Peyer's patch (tissue), 4 donors: ENCODE measurements at regions not wholly inside any gene's neighbourhood (a gene's known extent, or its start where the extent isn't known, plus 50 kb on each side); places are given as distances from the start of the nearest gene placed in this dataset.

Experiments used
- DNase-seq, 3 donors: peaks; one replicate each; pipeline ENCODE4 v3.0.0-alpha.2; 2017 to 2019
- H3K27ac ChIP-seq, 4 donors: fragments of 200-600 bp; sonication (generic); one replicate each; pipeline ENCODE4 v1.5.1; 2016 to 2019
- H3K27me3 ChIP-seq, 2 donors: fragments of 200-600 bp; sonication (generic); one replicate each; pipeline ENCODE4 v1.5.1; 2019
- H3K36me3 ChIP-seq, 3 donors: fragments of 200-600 bp; sonication (generic); one replicate each; pipeline ENCODE4 v1.5.1; 2016 to 2019
- H3K4me1 ChIP-seq, 4 donors: fragments of 200-600 bp; sonication (generic); one replicate each; pipeline ENCODE4 v1.5.1; 2016 to 2019
- H3K4me3 ChIP-seq, 4 donors: fragments of 200-600 bp; sonication (generic); 1 replicate in 3 of 4; 2 replicates in 1 of 4; pipeline ENCODE4 v1.5.1; 2016 to 2019; ENCODE audit warnings: mild to moderate bottlenecking in 1 of 4
- H3K9me3 ChIP-seq, 4 donors: fragments of 200-600 bp; sonication (generic); one replicate each; pipeline ENCODE4 v1.5.1; 2016 to 2019; ENCODE audit warnings: mild to moderate bottlenecking in 1 of 4
- POLR2A ChIP-seq, 2 donors: fragments of 450-650 bp; IDR thresholded peaks; one replicate each; pipeline ENCODE4 v1.5.1; 2017; ENCODE audit warnings: antibody characterized with exemption in 2 of 2, mild to moderate bottlenecking in 2 of 2, moderate library complexity in 2 of 2
- TF ChIP-seq, protein P1 (sequence below), 6 experiments: fragments of 450-650 bp in 4 of 6; fragments of 200-600 bp in 2 of 6; sonication (generic) in 1 of 6; IDR thresholded peaks; one replicate each; pipeline ENCODE4 v1.5.1; 2017 to 2019; ENCODE audit warnings: antibody characterized with exemption in 6 of 6, mild to moderate bottlenecking in 3 of 6, moderate library complexity in 1 of 6

DNA sequence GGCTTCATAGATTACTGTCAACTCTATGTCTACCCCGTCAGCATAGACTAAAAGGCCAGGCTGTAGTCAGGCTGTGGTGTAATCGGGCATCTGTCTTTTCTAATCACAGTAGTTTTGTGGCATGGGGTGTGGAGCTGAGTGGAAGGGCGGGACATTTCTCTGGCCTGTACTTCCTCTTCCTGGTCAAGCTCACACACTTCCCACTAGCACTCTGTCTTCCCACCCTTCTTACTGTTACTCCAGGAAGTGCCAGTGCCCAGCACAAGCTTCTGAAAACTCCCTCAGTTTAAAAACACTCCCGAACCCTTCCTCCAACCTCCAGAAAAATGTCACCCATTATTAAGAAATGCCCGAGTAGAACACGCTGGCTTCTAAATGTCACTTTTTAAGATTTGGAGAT is 229.8 kb downstream of the KLF5 start:
- Histone ChIP-seq H3K9me3 (no peaks in the 10 kb centered on the region), H3K27ac (no peak overlapping the region)
- no peak for DNase-seq

DNA sequence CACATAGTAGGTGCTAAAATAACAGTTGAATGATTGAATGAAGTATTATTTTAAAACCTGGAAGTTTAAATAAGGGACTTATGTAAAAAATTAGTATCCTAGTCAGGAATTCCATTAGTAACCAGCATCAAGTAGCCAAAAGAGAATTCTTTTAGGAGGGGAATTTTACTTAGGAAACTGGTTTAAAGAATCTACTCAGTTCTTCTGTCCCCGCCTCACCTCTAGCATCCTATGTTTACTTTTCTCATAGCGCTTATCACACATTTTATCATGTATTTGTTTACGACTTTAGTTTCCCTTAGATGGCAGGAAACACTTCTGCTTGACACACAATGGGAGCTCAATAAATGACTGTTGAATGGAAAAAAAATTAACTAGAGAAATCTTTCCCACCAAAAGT is 229.0 kb downstream of the KLF5 start:
- H3K36me3 ChIP-seq: no peaks in the 10 kb centered on the region
- TF ChIP-seq, protein P1, sequence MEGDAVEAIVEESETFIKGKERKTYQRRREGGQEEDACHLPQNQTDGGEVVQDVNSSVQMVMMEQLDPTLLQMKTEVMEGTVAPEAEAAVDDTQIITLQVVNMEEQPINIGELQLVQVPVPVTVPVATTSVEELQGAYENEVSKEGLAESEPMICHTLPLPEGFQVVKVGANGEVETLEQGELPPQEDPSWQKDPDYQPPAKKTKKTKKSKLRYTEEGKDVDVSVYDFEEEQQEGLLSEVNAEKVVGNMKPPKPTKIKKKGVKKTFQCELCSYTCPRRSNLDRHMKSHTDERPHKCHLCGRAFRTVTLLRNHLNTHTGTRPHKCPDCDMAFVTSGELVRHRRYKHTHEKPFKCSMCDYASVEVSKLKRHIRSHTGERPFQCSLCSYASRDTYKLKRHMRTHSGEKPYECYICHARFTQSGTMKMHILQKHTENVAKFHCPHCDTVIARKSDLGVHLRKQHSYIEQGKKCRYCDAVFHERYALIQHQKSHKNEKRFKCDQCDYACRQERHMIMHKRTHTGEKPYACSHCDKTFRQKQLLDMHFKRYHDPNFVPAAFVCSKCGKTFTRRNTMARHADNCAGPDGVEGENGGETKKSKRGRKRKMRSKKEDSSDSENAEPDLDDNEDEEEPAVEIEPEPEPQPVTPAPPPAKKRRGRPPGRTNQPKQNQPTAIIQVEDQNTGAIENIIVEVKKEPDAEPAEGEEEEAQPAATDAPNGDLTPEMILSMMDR (IDR thresholded peaks at IDR 0.05): no peak
- TF ChIP-seq POLR2A (IDR thresholded peaks at IDR 0.05): no peak
- no peak for DNase-seq
- H3K27me3 ChIP-seq: no peaks in the 10 kb centered on the region
- H3K27ac ChIP-seq: no peak overlapping the region
- H3K4me1 ChIP-seq: peaks cover 0 to 4% (median 0%) of the 10 kb centered on the region in 4 donors
- H3K4me3 ChIP-seq: no peak overlapping the region
- no peaks in the 10 kb centered on the region for H3K9me3 ChIP-seq

More for the DNA sequence above, 229.8 kb downstream of the KLF5 start:
- no peak overlapping the region for H3K4me3 ChIP-seq
- peaks cover 0 to 4% (median 0%) of the 10 kb centered on the region in 4 donors for H3K4me1 ChIP-seq
- H3K36me3 ChIP-seq: no peaks in the 10 kb centered on the region
- no peaks in the 10 kb centered on the region for H3K27me3 ChIP-seq
- TF ChIP-seq POLR2A (IDR thresholded peaks at IDR 0.05): no peak
- TF ChIP-seq, protein P1 (IDR thresholded peaks at IDR 0.05): no peak

DNA sequence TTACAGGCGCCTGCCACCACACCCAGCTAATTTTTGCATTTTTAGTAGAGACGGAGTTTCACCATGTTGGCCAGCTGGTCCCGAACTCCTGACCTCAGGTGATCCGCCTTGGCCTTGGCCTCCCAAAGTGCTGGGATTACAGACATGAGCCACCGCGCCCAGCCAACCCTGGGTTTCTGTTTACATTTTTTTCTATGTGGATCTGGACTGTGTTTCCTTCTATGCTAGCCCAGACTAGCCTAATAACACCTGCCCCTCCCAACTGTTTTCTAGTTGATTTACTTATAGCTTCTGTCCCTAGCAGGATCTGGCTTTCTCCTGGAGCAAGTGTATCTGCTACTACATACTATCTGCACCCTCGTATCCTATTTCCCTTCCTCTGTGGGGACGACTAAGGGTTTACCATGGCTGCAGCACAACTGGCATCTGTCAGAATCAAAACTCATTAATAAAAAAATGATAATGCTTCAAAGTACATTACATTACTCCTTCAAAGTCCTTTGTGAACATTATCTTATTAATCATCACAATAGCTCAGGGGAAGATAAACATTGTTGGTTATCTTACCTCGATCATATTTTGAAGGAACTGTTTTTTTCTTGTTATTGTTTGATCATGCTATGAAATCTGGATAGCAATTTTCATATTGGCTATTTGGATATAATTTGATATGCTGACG is 228.3 kb downstream of the KLF5 start:
- DNase-seq: peak in 1 of 3 donors; percentile 50
- H3K36me3 ChIP-seq: no peaks in the 10 kb centered on the region
- peaks cover 0 to 4% (median 0%) of the 10 kb centered on the region in 4 donors for H3K4me1 ChIP-seq
- H3K4me3 ChIP-seq: no peak overlapping the region
- TF ChIP-seq POLR2A (IDR thresholded peaks at IDR 0.05): no peak
- TF ChIP-seq, protein P1 (IDR thresholded peaks at IDR 0.05): no peak
- no peaks in the 10 kb centered on the region for H3K9me3 ChIP-seq
- no peaks in the 10 kb centered on the region for H3K27me3 ChIP-seq
- H3K27ac ChIP-seq: peak overlapping the region in 1 of 4 donors; percentile 28

DNA sequence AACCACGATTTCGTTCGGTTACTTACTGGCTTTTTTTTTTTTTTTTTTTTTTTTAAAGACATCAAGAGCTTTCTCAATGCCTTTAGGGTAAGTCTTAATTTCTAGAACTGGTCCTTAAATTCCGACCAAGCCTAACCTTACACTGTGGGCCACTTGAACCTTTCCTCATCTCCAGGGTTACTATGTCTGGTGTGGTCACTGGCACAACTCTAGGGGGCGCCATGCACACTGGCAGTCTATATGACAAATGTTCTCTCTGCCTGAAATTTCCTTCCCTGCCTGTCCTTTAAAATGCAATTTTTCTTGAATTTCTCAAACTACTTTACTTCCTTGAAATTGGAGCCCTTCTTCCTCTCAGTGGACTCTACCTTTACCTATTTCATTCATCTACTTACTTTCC is 227.4 kb downstream of the KLF5 start:
- peaks cover 0 to 4% (median 0%) of the 10 kb centered on the region in 4 donors for H3K4me1 ChIP-seq
- H3K9me3 ChIP-seq: no peaks in the 10 kb centered on the region
- H3K36me3 ChIP-seq: no peaks in the 10 kb centered on the region
- no peak for DNase-seq
- H3K27ac ChIP-seq: no peak overlapping the region
- H3K4me3 ChIP-seq: no peak overlapping the region
- no peaks in the 10 kb centered on the region for H3K27me3 ChIP-seq
- no peak for TF ChIP-seq POLR2A (IDR thresholded peaks at IDR 0.05)
- TF ChIP-seq, protein P1 (IDR thresholded peaks at IDR 0.05): no peak

DNA sequence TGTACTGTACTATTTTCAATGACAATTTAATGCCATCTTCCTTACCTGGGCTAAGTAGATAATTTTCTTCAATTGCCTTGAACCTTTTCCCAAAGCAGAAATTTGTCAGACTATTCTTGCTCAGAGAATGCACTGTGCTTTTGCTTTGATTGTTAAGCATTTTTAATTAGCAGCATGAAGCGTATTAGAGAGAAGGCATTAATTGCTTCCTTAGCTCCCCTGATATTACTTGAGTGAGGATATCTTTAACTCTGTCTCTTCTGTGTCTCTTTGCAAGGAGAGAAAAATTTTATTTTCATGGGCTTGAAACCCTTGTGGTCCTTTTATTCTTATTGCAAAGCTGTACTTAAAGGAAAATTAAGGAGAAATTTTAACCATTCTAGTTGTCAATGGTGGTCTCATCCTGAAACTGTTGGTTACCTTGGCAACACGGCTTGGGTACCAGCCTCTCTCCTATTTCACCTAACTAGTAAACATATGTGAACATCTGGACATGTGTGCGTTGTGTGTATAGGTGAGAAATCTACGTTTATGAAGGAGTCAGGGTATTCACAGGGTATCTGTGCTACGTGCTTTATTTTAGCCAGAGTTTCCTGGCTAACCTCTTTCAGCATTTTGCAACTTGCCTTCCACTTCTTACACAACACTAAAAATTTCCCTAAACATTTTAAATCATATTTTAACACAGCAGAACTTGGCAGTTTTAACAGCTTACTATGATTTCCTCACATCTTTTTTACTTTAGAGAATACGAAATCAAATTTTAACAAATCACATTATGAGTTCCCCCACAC is 225.5 kb downstream of the KLF5 start:
- H3K36me3 ChIP-seq: no peaks in the 10 kb centered on the region
- no peak overlapping the region for H3K4me3 ChIP-seq
- H3K27ac ChIP-seq: no peak overlapping the region
- TF ChIP-seq, protein P1 (IDR thresholded peaks at IDR 0.05): no peak
- no peak for TF ChIP-seq POLR2A (IDR thresholded peaks at IDR 0.05)
- H3K9me3 ChIP-seq: no peaks in the 10 kb centered on the region
- peaks cover 0 to 4% (median 0%) of the 10 kb centered on the region in 4 donors for H3K4me1 ChIP-seq
- H3K27me3 ChIP-seq: no peaks in the 10 kb centered on the region
- DNase-seq: no peak
